Upper lobe of right lung (tissue), 1 donor: ENCODE measurements at regions not wholly inside any gene's neighbourhood (a gene's known extent, or its start where the extent isn't known, plus 50 kb on each side); places are given as distances from the start of the nearest gene placed in this dataset.

Source experiments
- ATAC-seq: fragments of 200-7000 bp; cut with Tn5 transposase; one replicate; pipeline ENCODE4 v1.9.1; 2020; ENCODE audit warnings: mild to moderate bottlenecking, moderate library complexity
- DNase-seq: peaks from one replicate; pipeline ENCODE4 v3.0.0-alpha.2; 2020
- H3K27ac ChIP-seq: fragments of 200-600 bp; one replicate; pipeline ENCODE4 v1.8.0; 2022
- H3K27me3 ChIP-seq: fragments of 200-600 bp; one replicate; pipeline ENCODE4 v1.8.0; 2022; ENCODE audit warnings: mild to moderate bottlenecking
- H3K36me3 ChIP-seq: fragments of 200-600 bp; one replicate; pipeline ENCODE4 v1.8.0; 2022
- H3K4me1 ChIP-seq: fragments of 200-600 bp; one replicate; pipeline ENCODE4 v1.8.0; 2022
- H3K4me3 ChIP-seq: fragments of 200-600 bp; one replicate; pipeline ENCODE4 v1.8.0; 2022; ENCODE audit warnings: mild to moderate bottlenecking
- H3K9me3 ChIP-seq: fragments of 200-600 bp; one replicate; pipeline ENCODE4 v1.8.0; 2022
- intact Hi-C: fragments of 100-400 bp; cut with DNase I; formaldehyde crosslinking; loops from one replicate; pipeline ENCODE4 v1.11.0; 2022
- TF ChIP-seq, protein P1 (sequence below): fragments of 200-600 bp; IDR thresholded peaks from one replicate; pipeline ENCODE4 v1.8.0; 2022; ENCODE audit warnings: antibody characterized with exemption
- donor health status: DM: no; HTN: yes; CAD: no; lungs with severe emphysema.

DNA sequence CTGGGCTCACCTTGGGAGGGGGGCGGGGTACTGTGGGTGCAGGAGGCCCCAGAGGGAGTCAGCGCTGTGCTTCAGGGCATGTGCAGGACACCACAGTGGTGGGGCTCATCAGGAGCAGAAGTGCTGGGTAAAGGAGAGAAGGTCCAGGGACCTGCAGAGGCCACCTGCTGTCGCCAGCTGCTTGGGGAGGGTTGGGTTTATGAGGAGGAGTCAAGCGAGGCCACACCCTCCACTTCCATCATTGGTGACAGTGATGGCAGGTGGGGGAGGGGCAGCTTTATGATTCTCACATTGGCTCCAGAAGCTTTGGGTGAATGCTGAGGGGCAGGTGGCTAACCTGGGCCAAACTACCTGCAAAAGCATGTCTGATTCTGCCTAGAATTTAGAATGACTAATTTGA, 392.6 kb downstream of the HRH4 start:
- no peaks in the 10 kb centered on the region for H3K9me3 ChIP-seq
- intact Hi-C loops = no loop called here
- ATAC-seq (no peak), DNase-seq (no peak)
- H3K4me3 ChIP-seq = no peak overlapping the region
- TF ChIP-seq, protein P1, sequence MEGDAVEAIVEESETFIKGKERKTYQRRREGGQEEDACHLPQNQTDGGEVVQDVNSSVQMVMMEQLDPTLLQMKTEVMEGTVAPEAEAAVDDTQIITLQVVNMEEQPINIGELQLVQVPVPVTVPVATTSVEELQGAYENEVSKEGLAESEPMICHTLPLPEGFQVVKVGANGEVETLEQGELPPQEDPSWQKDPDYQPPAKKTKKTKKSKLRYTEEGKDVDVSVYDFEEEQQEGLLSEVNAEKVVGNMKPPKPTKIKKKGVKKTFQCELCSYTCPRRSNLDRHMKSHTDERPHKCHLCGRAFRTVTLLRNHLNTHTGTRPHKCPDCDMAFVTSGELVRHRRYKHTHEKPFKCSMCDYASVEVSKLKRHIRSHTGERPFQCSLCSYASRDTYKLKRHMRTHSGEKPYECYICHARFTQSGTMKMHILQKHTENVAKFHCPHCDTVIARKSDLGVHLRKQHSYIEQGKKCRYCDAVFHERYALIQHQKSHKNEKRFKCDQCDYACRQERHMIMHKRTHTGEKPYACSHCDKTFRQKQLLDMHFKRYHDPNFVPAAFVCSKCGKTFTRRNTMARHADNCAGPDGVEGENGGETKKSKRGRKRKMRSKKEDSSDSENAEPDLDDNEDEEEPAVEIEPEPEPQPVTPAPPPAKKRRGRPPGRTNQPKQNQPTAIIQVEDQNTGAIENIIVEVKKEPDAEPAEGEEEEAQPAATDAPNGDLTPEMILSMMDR = no peak
- H3K27ac ChIP-seq = no peak overlapping the region
- H3K4me1 ChIP-seq = no peaks in the 10 kb centered on the region
- no peaks in the 10 kb centered on the region for H3K36me3 ChIP-seq
- no peaks in the 10 kb centered on the region for H3K27me3 ChIP-seq

DNA sequence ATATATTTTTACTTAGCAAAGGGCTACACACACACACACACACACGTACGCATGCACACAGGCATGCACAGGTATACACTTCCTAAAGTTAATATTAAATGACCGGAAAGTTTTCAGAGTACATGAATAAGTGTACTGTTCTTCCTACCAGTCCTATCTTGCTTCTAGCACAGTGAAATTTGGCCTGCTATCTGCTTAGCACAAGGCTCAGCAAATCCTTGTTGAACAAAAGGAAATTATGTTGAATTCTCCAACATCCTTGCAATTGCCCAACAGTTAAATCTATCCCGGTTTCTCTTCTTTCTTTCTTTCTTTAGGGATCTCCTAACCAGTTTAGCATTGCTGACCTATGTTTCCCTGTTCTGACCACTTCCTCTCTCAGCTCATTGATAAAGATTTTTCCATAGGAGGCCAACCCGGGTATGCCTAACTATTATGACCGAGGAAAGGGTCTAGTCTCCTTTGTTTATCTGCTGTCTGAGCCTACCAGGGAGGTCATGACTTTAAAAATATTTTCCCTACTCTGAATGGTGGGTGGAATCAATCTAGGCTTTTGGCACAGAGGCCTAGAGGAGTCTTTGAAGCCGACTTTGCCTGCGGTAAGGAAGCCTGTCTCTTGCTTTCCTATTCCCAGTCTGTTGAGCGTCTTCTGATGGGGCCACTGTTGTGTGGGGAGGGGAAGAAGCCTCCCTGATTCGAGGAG, 400.7 kb downstream of the HRH4 start:
- Histone ChIP-seq H3K27ac (no peak overlapping the region), H3K36me3 (no peaks in the 10 kb centered on the region), H3K9me3 (no peaks in the 10 kb centered on the region), H3K4me3 (no peak overlapping the region), H3K27me3 (no peaks in the 10 kb centered on the region), H3K4me1 (no peaks in the 10 kb centered on the region)
- DNase-seq (no peak), ATAC-seq (no peak)
- intact Hi-C loops = no loop called here
- TF ChIP-seq, protein P1 = no peak

DNA sequence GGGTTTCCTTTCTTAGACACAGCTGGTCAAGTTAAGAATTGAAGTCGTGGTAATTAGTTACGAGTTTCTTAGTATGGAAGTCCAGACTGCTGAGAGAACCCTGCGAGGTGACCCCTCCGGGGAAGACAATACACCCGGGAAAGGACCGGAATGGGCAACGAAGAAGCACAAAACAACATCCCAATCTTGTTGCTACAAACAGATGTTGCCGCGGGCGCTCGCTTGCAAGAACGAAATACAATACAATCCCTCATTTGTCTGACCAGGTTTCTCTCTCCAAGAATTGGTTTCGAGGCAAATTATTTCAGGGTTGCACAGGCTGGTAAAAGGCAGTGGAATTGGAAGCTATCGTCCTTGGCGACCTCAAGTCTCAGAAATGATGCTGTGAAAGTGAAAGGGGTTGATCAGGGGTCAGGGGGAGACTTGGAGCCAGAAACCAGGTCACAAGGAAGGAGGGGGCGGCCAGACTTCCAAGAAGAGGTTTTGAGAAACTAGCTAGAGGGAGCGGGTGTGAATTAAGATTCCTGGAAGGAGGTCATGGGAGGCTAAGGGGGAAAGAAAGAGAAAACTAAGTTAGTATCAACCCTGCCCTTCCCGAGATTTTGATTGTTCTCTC, 401.9 kb downstream of the HRH4 start:
- Histone ChIP-seq H3K27ac (no peak overlapping the region), H3K4me1 (no peaks in the 10 kb centered on the region), H3K27me3 (no peaks in the 10 kb centered on the region), H3K4me3 (no peak overlapping the region), H3K36me3 (no peaks in the 10 kb centered on the region), H3K9me3 (no peaks in the 10 kb centered on the region)
- TF ChIP-seq, protein P1 = no peak
- no peak for DNase-seq
- intact Hi-C loops = no loop called here
- ATAC-seq = no peak

DNA sequence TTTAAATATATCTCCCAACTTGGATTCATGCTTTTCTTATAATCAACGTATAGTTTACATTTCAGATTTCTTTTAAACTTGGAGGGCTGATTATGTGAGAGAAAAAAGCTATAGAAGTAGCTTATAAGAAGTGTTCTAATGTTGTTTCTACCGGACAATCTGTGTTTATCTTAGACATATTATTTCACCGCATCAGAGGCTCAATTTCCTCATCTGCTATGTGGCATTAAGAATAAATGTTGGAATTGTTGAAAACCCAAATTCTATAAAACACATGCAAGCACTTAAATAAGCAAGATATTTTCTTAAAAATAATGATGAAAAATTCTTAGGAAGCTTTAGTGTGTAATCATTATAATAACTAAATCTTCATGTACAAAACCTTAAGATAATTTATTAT, 407.9 kb downstream of the HRH4 start:
- Histone ChIP-seq H3K4me1 (no peaks in the 10 kb centered on the region), H3K9me3 (no peaks in the 10 kb centered on the region), H3K4me3 (no peak overlapping the region), H3K27ac (no peak overlapping the region), H3K27me3 (no peaks in the 10 kb centered on the region), H3K36me3 (no peaks in the 10 kb centered on the region)
- intact Hi-C loops = no loop called here
- TF ChIP-seq, protein P1 = no peak
- no peak for DNase-seq
- ATAC-seq = no peak

DNA sequence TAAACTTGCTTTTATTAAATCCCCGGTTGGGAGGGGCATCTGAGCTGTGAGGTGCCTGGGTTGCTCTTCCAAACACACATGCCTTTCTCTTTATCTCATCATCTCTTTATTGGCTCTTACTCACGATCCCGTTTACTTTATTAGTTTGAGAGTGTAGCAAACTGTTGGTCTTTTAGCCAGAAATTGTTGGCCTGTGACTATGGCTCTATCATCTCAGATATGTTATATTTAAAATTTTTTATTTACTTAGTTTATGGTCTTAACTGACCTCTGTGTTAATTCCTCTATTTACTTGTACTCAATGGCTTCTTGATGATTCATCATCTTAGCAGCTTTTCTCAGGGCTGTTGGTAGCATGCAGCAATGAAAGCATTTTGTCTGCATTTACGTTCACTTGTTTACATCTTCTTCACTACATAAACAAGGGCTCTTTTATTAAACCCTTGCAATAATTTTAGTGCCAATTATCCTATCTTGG, 408.4 kb downstream of the HRH4 start:
- no peaks in the 10 kb centered on the region for H3K9me3 ChIP-seq
- H3K4me1 ChIP-seq = no peaks in the 10 kb centered on the region
- DNase-seq (no peak), ATAC-seq (no peak)
- H3K27me3 ChIP-seq = no peaks in the 10 kb centered on the region
- H3K36me3 ChIP-seq = no peaks in the 10 kb centered on the region
- intact Hi-C loops = no loop called here
- TF ChIP-seq, protein P1 = no peak
- no peak overlapping the region for H3K4me3 ChIP-seq
- no peak overlapping the region for H3K27ac ChIP-seq
